Brain microvascular endothelial cell (primary cell): ENCODE measurements at regions not wholly inside any gene's neighbourhood (a gene's known extent, or its start where the extent isn't known, plus 50 kb on each side); places are given as distances from the start of the nearest gene placed in this dataset.

Experiments used
- DNase-seq: peaks from one replicate; pipeline ENCODE4 v3.0.0-alpha.2; 2020
- H3K27ac ChIP-seq: fragments of 250-450 bp; sonication (Bioruptor Pico); 2 replicates; pipeline ENCODE4 v1.5.1; 2020; ENCODE audit warnings: mild to moderate bottlenecking, moderate library complexity
- H3K27me3 ChIP-seq: fragments of 250-450 bp; sonication (Bioruptor Pico); replicated peaks from 2 replicates; pipeline ENCODE4 v1.5.1; 2020; ENCODE audit warnings: mild to moderate bottlenecking
- H3K36me3 ChIP-seq: fragments of 250-450 bp; sonication (Bioruptor Pico); replicated peaks from 2 replicates; pipeline ENCODE4 v1.5.1; 2020; ENCODE audit warnings: mild to moderate bottlenecking
- H3K4me3 ChIP-seq: 2 replicates; pipeline ENCODE4 v1.5.1; 2011; ENCODE audit warnings: low read depth, mild to moderate bottlenecking, control low read depth, low read length, moderate library complexity
- in situ Hi-C: cut with HindIII; loops from 2 replicates; pipeline ENCODE4 v1.10.0; 2017; ENCODE audit warnings: low sequenced_read_pairs, low pct_ligation_motif_present
- TF ChIP-seq, protein P1 (sequence below): IDR thresholded peaks from 2 replicates; pipeline ENCODE4 v1.5.1; 2011; ENCODE audit warnings: low read depth, mild to moderate bottlenecking, moderate library complexity, low read length, control low read depth, inconsistent platforms; ENCODE audit errors: missing control alignments

- in situ Hi-C loops, result no loop called here
- Histone ChIP-seq H3K27ac (no peak overlapping the region), H3K27me3 (no peaks in the 10 kb centered on the region), H3K36me3 (no peaks in the 10 kb centered on the region), H3K4me3 (no peak overlapping the region)
- TF ChIP-seq, protein P1, sequence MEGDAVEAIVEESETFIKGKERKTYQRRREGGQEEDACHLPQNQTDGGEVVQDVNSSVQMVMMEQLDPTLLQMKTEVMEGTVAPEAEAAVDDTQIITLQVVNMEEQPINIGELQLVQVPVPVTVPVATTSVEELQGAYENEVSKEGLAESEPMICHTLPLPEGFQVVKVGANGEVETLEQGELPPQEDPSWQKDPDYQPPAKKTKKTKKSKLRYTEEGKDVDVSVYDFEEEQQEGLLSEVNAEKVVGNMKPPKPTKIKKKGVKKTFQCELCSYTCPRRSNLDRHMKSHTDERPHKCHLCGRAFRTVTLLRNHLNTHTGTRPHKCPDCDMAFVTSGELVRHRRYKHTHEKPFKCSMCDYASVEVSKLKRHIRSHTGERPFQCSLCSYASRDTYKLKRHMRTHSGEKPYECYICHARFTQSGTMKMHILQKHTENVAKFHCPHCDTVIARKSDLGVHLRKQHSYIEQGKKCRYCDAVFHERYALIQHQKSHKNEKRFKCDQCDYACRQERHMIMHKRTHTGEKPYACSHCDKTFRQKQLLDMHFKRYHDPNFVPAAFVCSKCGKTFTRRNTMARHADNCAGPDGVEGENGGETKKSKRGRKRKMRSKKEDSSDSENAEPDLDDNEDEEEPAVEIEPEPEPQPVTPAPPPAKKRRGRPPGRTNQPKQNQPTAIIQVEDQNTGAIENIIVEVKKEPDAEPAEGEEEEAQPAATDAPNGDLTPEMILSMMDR, result no peak
- no peak for DNase-seq
Observed at GRCh38 chr5:67746103-67746502, 469.5 kb upstream of the PIK3R1 start.

- in situ Hi-C loops, result no loop called here
- Histone ChIP-seq H3K27me3 (no peaks in the 10 kb centered on the region), H3K4me3 (no peak overlapping the region), H3K27ac (no peak overlapping the region), H3K36me3 (no peaks in the 10 kb centered on the region)
- TF ChIP-seq, protein P1, result no peak
- no peak for DNase-seq
Observed at GRCh38 chr5:67732921-67733320, 482.6 kb upstream of the PIK3R1 start.

DNA sequence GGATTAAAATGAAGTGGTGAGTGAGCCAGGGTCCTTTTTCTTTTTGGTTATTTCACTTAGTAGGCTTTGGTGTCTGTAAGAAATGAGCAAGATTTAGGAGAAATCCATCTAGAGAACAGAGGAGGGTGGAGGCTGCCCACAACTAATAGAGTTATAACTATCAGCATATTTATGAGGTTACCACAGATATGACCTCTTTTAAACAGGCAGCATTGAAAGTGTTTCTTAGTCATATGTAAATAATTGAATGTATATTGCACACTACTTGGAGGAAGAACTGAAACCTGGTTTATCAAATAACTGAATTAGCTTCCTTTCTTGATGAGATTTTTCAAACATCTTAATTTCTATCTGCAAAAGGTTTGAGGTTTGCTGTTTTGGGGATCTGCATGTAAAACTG, 483.1 kb upstream of the PIK3R1 start:
- H3K36me3 ChIP-seq, result no peaks in the 10 kb centered on the region
- no peaks in the 10 kb centered on the region for H3K27me3 ChIP-seq
- H3K27ac ChIP-seq, result no peak overlapping the region
- TF ChIP-seq, protein P1, result no peak
- DNase-seq, result no peak
- H3K4me3 ChIP-seq, result no peak overlapping the region
- in situ Hi-C loops, result no loop called here

- DNase-seq, result no peak
- in situ Hi-C loops, result no loop called here
Observed at GRCh38 chr5:67731886-67732285, 483.7 kb upstream of the PIK3R1 start.

DNA sequence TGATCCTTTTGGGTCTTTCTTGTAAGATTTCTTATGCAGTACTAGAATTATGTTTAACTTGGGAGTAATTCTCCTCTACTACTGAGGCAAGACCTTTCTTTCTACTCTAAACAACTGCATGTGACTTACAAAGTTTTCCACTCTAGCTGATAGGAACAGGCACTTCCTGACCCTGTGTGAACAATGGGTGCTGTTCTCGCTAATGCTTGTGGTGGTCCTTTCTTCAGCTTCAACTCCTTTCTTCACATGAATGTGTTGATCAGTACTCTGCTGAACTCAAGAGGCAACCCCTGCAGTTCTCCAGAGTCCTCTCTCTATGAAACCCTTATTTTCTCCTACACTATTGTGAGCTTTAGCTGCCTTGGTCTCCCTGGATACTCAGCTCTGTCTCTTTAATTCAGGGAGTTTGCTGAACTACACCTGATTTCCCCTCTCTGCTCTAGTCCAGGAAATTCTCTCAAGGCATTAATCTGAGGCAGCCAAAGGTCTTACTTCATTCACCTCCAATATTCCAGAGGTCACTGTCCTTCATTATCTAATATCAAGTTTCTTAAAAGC, 484.6 kb upstream of the PIK3R1 start:
- TF ChIP-seq, protein P1, result no peak
- Histone ChIP-seq H3K27ac (no peak overlapping the region), H3K27me3 (no peaks in the 10 kb centered on the region), H3K4me3 (no peak overlapping the region), H3K36me3 (no peaks in the 10 kb centered on the region)
- in situ Hi-C loops, result no loop called here
- no peak for DNase-seq

More at GRCh38 chr5:67731886-67732285, 483.7 kb upstream of the PIK3R1 start:
- Histone ChIP-seq H3K4me3 (no peak overlapping the region), H3K27ac (no peak overlapping the region), H3K27me3 (no peaks in the 10 kb centered on the region), H3K36me3 (no peaks in the 10 kb centered on the region)
- TF ChIP-seq, protein P1, result no peak

- TF ChIP-seq, protein P1, result no peak
- Histone ChIP-seq H3K27me3 (no peaks in the 10 kb centered on the region), H3K4me3 (no peak overlapping the region), H3K27ac (no peak overlapping the region), H3K36me3 (no peaks in the 10 kb centered on the region)
- in situ Hi-C loops, result no loop called here
- DNase-seq, result no peak
Observed at GRCh38 chr5:67728326-67728890, 487.1 kb upstream of the PIK3R1 start.
